A673 (cell line): ENCODE measurements at regions not wholly inside any gene's neighbourhood (a gene's known extent, or its start where the extent isn't known, plus 50 kb on each side); places are given as distances from the start of the nearest gene placed in this dataset.

Experiments used
- CTCF ChIP-seq: fragments of 300-800, 200-600 bp; sonication (generic); conservative IDR thresholded peaks from 2 replicates; pipeline ENCODE4 v1.5.1; 2017; ENCODE audit warnings: low read depth, mild to moderate bottlenecking, antibody characterized with exemption, low read length, moderate library complexity, mixed read lengths
- EZH2 ChIP-seq: fragments of 200-600 bp; sonication (generic); IDR thresholded peaks from 2 replicates; pipeline ENCODE4 v1.6.1; 2017; ENCODE audit warnings: borderline replicate concordance, low read depth, mild to moderate bottlenecking, mixed read lengths, antibody characterized with exemption, low read length; ENCODE audit not compliant: poor library complexity, severe bottlenecking

GRCh38 chr11:110951037-110951949 is 239.1 kb upstream of the ARHGAP20 start:
- TF ChIP-seq CTCF, result no peak
- no peak for TF ChIP-seq EZH2
